ENCODE measurements at regions not wholly inside any gene's neighbourhood (a gene's known extent, or its start where the extent isn't known, plus 50 kb on each side); places are given as distances from the start of the nearest gene placed in this dataset.

DNA sequence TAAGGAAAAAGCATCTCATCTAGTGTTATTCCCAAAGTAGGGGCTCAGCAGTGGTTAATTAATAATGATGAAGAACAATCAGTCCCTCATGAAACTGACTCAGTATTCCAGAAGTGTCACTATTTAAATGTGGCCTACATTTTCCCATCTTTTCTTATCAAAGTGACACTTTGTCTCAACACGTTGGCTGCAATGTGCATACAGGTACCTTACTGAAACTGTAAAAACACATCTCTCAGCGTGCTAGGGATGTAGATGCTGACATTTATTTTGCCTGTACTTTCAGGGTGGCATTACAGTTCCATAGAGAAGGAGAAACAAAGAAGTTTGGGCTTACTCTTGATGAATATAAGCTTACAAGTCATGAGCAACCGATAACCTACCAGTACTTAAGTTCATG, 58.3 kb upstream of the FAT3 start:
- TF ChIP-seq SP1 (CRISPR knock-in tag; conservative IDR thresholded peaks at IDR 0.05) (no peak), GABPB1 (CRISPR knock-in tag; IDR thresholded peaks at IDR 0.05) (no peak), ZNF232 (CRISPR knock-in tag; IDR thresholded peaks at IDR 0.05) (no peak), ETV6 (CRISPR knock-in tag; IDR thresholded peaks at IDR 0.05) (no peak), ELF4 (CRISPR knock-in tag; IDR thresholded peaks at IDR 0.05; ENCODE audit: low read depth) (no peak), KAT7 (CRISPR knock-in tag; IDR thresholded peaks at IDR 0.05; ENCODE audit: borderline replicate concordance) (no peak)
- TF ChIP-seq, protein P1, sequence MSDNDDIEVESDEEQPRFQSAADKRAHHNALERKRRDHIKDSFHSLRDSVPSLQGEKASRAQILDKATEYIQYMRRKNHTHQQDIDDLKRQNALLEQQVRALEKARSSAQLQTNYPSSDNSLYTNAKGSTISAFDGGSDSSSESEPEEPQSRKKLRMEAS (CRISPR knock-in tag; IDR thresholded peaks at IDR 0.05): no peak
- TF ChIP-seq, protein P2, sequence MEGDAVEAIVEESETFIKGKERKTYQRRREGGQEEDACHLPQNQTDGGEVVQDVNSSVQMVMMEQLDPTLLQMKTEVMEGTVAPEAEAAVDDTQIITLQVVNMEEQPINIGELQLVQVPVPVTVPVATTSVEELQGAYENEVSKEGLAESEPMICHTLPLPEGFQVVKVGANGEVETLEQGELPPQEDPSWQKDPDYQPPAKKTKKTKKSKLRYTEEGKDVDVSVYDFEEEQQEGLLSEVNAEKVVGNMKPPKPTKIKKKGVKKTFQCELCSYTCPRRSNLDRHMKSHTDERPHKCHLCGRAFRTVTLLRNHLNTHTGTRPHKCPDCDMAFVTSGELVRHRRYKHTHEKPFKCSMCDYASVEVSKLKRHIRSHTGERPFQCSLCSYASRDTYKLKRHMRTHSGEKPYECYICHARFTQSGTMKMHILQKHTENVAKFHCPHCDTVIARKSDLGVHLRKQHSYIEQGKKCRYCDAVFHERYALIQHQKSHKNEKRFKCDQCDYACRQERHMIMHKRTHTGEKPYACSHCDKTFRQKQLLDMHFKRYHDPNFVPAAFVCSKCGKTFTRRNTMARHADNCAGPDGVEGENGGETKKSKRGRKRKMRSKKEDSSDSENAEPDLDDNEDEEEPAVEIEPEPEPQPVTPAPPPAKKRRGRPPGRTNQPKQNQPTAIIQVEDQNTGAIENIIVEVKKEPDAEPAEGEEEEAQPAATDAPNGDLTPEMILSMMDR (IDR thresholded peaks at IDR 0.05): no peak
- TF ChIP-seq, protein P3, sequence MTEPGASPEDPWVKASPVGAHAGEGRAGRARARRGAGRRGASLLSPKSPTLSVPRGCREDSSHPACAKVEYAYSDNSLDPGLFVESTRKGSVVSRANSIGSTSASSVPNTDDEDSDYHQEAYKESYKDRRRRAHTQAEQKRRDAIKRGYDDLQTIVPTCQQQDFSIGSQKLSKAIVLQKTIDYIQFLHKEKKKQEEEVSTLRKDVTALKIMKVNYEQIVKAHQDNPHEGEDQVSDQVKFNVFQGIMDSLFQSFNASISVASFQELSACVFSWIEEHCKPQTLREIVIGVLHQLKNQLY (CRISPR knock-in tag; IDR thresholded peaks at IDR 0.05): no peak
- TF ChIP-seq, protein P4, sequence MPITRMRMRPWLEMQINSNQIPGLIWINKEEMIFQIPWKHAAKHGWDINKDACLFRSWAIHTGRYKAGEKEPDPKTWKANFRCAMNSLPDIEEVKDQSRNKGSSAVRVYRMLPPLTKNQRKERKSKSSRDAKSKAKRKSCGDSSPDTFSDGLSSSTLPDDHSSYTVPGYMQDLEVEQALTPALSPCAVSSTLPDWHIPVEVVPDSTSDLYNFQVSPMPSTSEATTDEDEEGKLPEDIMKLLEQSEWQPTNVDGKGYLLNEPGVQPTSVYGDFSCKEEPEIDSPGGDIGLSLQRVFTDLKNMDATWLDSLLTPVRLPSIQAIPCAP (CRISPR knock-in tag; IDR thresholded peaks at IDR 0.05): no peak
- TF ChIP-seq, protein P5, sequence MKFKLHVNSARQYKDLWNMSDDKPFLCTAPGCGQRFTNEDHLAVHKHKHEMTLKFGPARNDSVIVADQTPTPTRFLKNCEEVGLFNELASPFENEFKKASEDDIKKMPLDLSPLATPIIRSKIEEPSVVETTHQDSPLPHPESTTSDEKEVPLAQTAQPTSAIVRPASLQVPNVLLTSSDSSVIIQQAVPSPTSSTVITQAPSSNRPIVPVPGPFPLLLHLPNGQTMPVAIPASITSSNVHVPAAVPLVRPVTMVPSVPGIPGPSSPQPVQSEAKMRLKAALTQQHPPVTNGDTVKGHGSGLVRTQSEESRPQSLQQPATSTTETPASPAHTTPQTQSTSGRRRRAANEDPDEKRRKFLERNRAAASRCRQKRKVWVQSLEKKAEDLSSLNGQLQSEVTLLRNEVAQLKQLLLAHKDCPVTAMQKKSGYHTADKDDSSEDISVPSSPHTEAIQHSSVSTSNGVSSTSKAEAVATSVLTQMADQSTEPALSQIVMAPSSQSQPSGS (CRISPR knock-in tag; IDR thresholded peaks at IDR 0.05; ENCODE audit: borderline replicate concordance, low read depth): no peak
